GM19043 (cell line): ENCODE measurements at regions not wholly inside any gene's neighbourhood (a gene's known extent, or its start where the extent isn't known, plus 50 kb on each side); places are given as distances from the start of the nearest gene placed in this dataset.

Experiments
- ATAC-seq: cut with Tn5 transposase; IDR thresholded peaks from one replicate; pipeline ENCODE4 v1.9.1; 2021; ENCODE audit warnings: low read depth; ENCODE audit not compliant: unreplicated experiment

GRCh38 chr11:95520369-95521132 is 269.0 kb downstream of the FAM76B start:
- no peak for ATAC-seq

- ATAC-seq: no peak
Observed at GRCh38 chr11:95519912-95520311, 269.7 kb downstream of the FAM76B start.

GRCh38 chr11:95517453-95517852 is 272.1 kb downstream of the FAM76B start:
- no peak for ATAC-seq

- ATAC-seq: no peak
Observed at GRCh38 chr11:95516786-95517185, 272.8 kb downstream of the FAM76B start.

- ATAC-seq: no peak
Observed at GRCh38 chr11:95516175-95516574, 273.4 kb downstream of the FAM76B start.

GRCh38 chr11:95515371-95515770 is 274.2 kb downstream of the FAM76B start:
- ATAC-seq: no peak

- no peak for ATAC-seq
Observed at GRCh38 chr11:95514416-95515110, 275.0 kb downstream of the FAM76B start.

GRCh38 chr11:95512682-95513081 is 276.9 kb downstream of the FAM76B start:
- ATAC-seq: no peak

GRCh38 chr11:95512177-95512576 is 277.4 kb downstream of the FAM76B start:
- no peak for ATAC-seq

- no peak for ATAC-seq
Observed at GRCh38 chr11:95508219-95508890, 277.4 kb upstream of the SESN3 start.

- no peak for ATAC-seq
Observed at GRCh38 chr11:95507794-95508193, 276.8 kb upstream of the SESN3 start.

- ATAC-seq: no peak
Observed at GRCh38 chr11:95506777-95507176, 275.8 kb upstream of the SESN3 start.

GRCh38 chr11:95505927-95506426 is 275.0 kb upstream of the SESN3 start:
- ATAC-seq: no peak

- ATAC-seq: no peak
Observed at GRCh38 chr11:95503047-95503446, 272.0 kb upstream of the SESN3 start.

GRCh38 chr11:95502522-95502921 is 271.5 kb upstream of the SESN3 start:
- ATAC-seq: no peak

- no peak for ATAC-seq
Observed at GRCh38 chr11:95501761-95502266, 270.8 kb upstream of the SESN3 start.

- ATAC-seq: no peak
Observed at GRCh38 chr11:95500466-95500865, 269.5 kb upstream of the SESN3 start.

GRCh38 chr11:95499516-95500135 is 268.6 kb upstream of the SESN3 start:
- no peak for ATAC-seq

- ATAC-seq: no peak
Observed at GRCh38 chr11:95498722-95499425, 267.9 kb upstream of the SESN3 start.

GRCh38 chr11:95496901-95497300 is 265.9 kb upstream of the SESN3 start:
- ATAC-seq: no peak
